Endodermal cell (in vitro differentiated cells): ENCODE measurements at regions not wholly inside any gene's neighbourhood (a gene's known extent, or its start where the extent isn't known, plus 50 kb on each side); places are given as distances from the start of the nearest gene placed in this dataset.
"Not testable (repeated sequence)": the region's sequence is repeated elsewhere in the genome, so short reads cannot be mapped to it uniquely, and the experiment has no call there.

Experiments used
- DNase-seq: peaks from one replicate; pipeline ENCODE4 v3.0.0-alpha.2; 2017
- H3K27ac ChIP-seq: 2 replicates; pipeline ENCODE4 v1.5.1; 2013; ENCODE audit warnings: mild to moderate bottlenecking, low read depth, low read length, moderate library complexity
- H3K27me3 ChIP-seq: 2 replicates; pipeline ENCODE4 v1.6.1; 2013; ENCODE audit warnings: mild to moderate bottlenecking, low read length, moderate library complexity; ENCODE audit not compliant: insufficient read depth, control insufficient read depth, poor library complexity, severe bottlenecking
- H3K36me3 ChIP-seq: 2 replicates; pipeline ENCODE4 v1.7.0; 2013; ENCODE audit warnings: mild to moderate bottlenecking, low read length, moderate library complexity; ENCODE audit not compliant: control insufficient read depth, insufficient read depth
- H3K4me1 ChIP-seq: one replicate; pipeline ENCODE4 v1.7.0; 2013; ENCODE audit warnings: low read length; ENCODE audit not compliant: control insufficient read depth, insufficient read depth
- H3K4me3 ChIP-seq: 2 replicates; pipeline ENCODE4 v1.5.1; 2013; ENCODE audit warnings: mild to moderate bottlenecking, low read length, moderate library complexity
- H3K9ac ChIP-seq: 2 replicates; pipeline ENCODE4 v1.6.1; 2013; ENCODE audit warnings: mild to moderate bottlenecking, low read length, moderate library complexity; ENCODE audit not compliant: poor library complexity, severe bottlenecking; ENCODE audit errors: extremely low read depth
- H3K9me3 ChIP-seq: 2 replicates; pipeline ENCODE4 v1.6.1; 2013; ENCODE audit warnings: mild to moderate bottlenecking, low read length, moderate library complexity; ENCODE audit not compliant: control insufficient read depth
- H3K27ac Mint-ChIP-seq: 2 replicates; pipeline ENCODE4 v1.8.0; 2020; ENCODE audit warnings: mixed read lengths
- H3K27me3 Mint-ChIP-seq: 2 replicates; pipeline ENCODE4 v1.8.0; 2021; ENCODE audit warnings: mild to moderate bottlenecking, mixed read lengths; ENCODE audit not compliant: insufficient read depth
- H3K36me3 Mint-ChIP-seq: 2 replicates; pipeline ENCODE4 v1.8.0; 2020; ENCODE audit warnings: low read depth, mixed read lengths
- H3K4me1 Mint-ChIP-seq: 2 replicates; pipeline ENCODE4 v1.8.0; 2020; ENCODE audit warnings: mixed read lengths
- H3K4me3 Mint-ChIP-seq: 2 replicates; pipeline ENCODE4 v1.8.0; 2020; ENCODE audit warnings: mild to moderate bottlenecking, moderate library complexity, mixed read lengths
- H3K9me3 Mint-ChIP-seq: 2 replicates; pipeline ENCODE4 v1.8.0; 2020; ENCODE audit warnings: mild to moderate bottlenecking, mixed read lengths
- CTCF ChIP-seq: fragments of 200-600 bp; sonication (generic); conservative IDR thresholded peaks from 2 replicates; pipeline ENCODE4 v1.5.0; 2021; ENCODE audit warnings: antibody characterized with exemption, mild to moderate bottlenecking
- WGBS, 2 experiments: methylation state at CpG; one replicate each; pipeline versions ENCODE4 v1.1.5 to v1.1.7; 2013; ENCODE audit warnings: missing lambda C conversion rate in 2 of 2, mixed read lengths in 1 of 2; ENCODE audit not compliant: insufficient coverage in 1 of 2, insufficient read length in 1 of 2; 5-methylcytosine and 5-hydroxymethylcytosine counted together

GRCh38 chr3:4247391-4247790, 55.8 kb upstream of the SETMAR start:
- Mint-ChIP-seq H3K36me3 (no peaks in the 10 kb centered on the region), H3K4me1 (no peaks in the 10 kb centered on the region), H3K27me3 (peaks cover 14% of the 10 kb centered on the region), H3K9me3 (peaks cover 3% of the 10 kb centered on the region), H3K4me3 (no peak overlapping the region), H3K27ac (no peak overlapping the region)
- WGBS, 2 experiments, result 80 to 95% methylated on average over 1 of the region's 1 CpG
- Histone ChIP-seq H3K9me3 (no peaks in the 10 kb centered on the region), H3K4me3 (no peak overlapping the region), H3K4me1 (no peaks in the 10 kb centered on the region), H3K9ac (no peak overlapping the region), H3K36me3 (no peaks in the 10 kb centered on the region), H3K27me3 (no peaks in the 10 kb centered on the region), H3K27ac (no peak overlapping the region)
- no peak for TF ChIP-seq CTCF
- DNase-seq, result no peak

- Histone ChIP-seq H3K9ac (no peak overlapping the region), H3K4me3 (no peak overlapping the region), H3K36me3 (no peaks in the 10 kb centered on the region), H3K9me3 (no peaks in the 10 kb centered on the region), H3K4me1 (no peaks in the 10 kb centered on the region), H3K27me3 (no peaks in the 10 kb centered on the region), H3K27ac (no peak overlapping the region)
- DNase-seq, result no peak
- H3K4me3 Mint-ChIP-seq, result no peak overlapping the region
- H3K36me3 Mint-ChIP-seq, result no peaks in the 10 kb centered on the region
- TF ChIP-seq CTCF, result no peak
- no peaks in the 10 kb centered on the region for H3K27me3 Mint-ChIP-seq
- no peaks in the 10 kb centered on the region for H3K4me1 Mint-ChIP-seq
- H3K9me3 Mint-ChIP-seq, result peaks cover 8% of the 10 kb centered on the region
- 83 to 92% methylated on average over 3 to 4 of the region's 4 CpGs for WGBS, 2 experiments
- H3K27ac Mint-ChIP-seq, result no peak overlapping the region
Observed at GRCh38 chr3:4250064-4250463, 53.1 kb upstream of the SETMAR start.

- Histone ChIP-seq H3K9me3 (no peaks in the 10 kb centered on the region), H3K27ac (no peak overlapping the region), H3K9ac (no peak overlapping the region), H3K4me1 (no peaks in the 10 kb centered on the region), H3K4me3 (no peak overlapping the region), H3K27me3 (no peaks in the 10 kb centered on the region), H3K36me3 (no peaks in the 10 kb centered on the region)
- no peaks in the 10 kb centered on the region for H3K27me3 Mint-ChIP-seq
- TF ChIP-seq CTCF, result no peak
- no peak overlapping the region for H3K27ac Mint-ChIP-seq
- H3K36me3 Mint-ChIP-seq, result no peaks in the 10 kb centered on the region
- peaks cover 6% of the 10 kb centered on the region for H3K9me3 Mint-ChIP-seq
- no peak for DNase-seq
- H3K4me3 Mint-ChIP-seq, result no peak overlapping the region
- no peaks in the 10 kb centered on the region for H3K4me1 Mint-ChIP-seq
Observed at GRCh38 chr3:4251412-4251811, 51.8 kb upstream of the SETMAR start.

- Mint-ChIP-seq H3K27ac (peak overlapping the region; percentile 74), H3K4me3 (peak overlapping the region; percentile 52)
- WGBS, 2 experiments, result 79 to 100% methylated on average over 7 to 22 of the region's 26 CpGs
- H3K9me3 ChIP-seq, H3K4me3 ChIP-seq, H3K4me1 Mint-ChIP-seq, H3K4me1 ChIP-seq, H3K27me3 ChIP-seq, H3K27me3 Mint-ChIP-seq, H3K27ac ChIP-seq, DNase-seq, H3K36me3 ChIP-seq, H3K9ac ChIP-seq, H3K9me3 Mint-ChIP-seq, H3K36me3 Mint-ChIP-seq: not testable (repeated sequence)
Observed at GRCh38 chr3:4253072-4253832, 49.9 kb upstream of the SETMAR start.
